Activated T-helper 1 cell treated with anti-CD3 and anti-CD28 coated beads, Interleukin-12 subunit alpha, Interleukin-12 subunit beta, Interleukin-2, Interleukin-4 antibody, amounts not matched to agents 30 ng/mL and 10 ng/mL and 1 ng/mL, durations not matched to agents 14 hours and 24 hours and 36 hours (primary cell): ENCODE measurements at regions not wholly inside any gene's neighbourhood (a gene's known extent, or its start where the extent isn't known, plus 50 kb on each side); places are given as distances from the start of the nearest gene placed in this dataset.

ENCODE experiments used
- DNase-seq: peaks from one replicate; pipeline ENCODE4 v3.0.0; 2021; ENCODE audit warnings: low spot score
- H3K27ac Mint-ChIP-seq: one replicate; pipeline ENCODE4 v1.8.0; 2021; ENCODE audit warnings: mild to moderate bottlenecking, mixed read lengths
- H3K27me3 Mint-ChIP-seq: one replicate; pipeline ENCODE4 v1.8.0; 2022; ENCODE audit warnings: mild to moderate bottlenecking, moderate library complexity, mixed read lengths; ENCODE audit not compliant: insufficient read depth
- H3K36me3 Mint-ChIP-seq: one replicate; pipeline ENCODE4 v1.8.0; 2021; ENCODE audit warnings: low read depth, mixed read lengths
- H3K4me1 Mint-ChIP-seq: one replicate; pipeline ENCODE4 v1.8.0; 2021; ENCODE audit warnings: low read depth, mixed read lengths
- H3K4me3 Mint-ChIP-seq: one replicate; pipeline ENCODE4 v1.8.0; 2021; ENCODE audit warnings: mild to moderate bottlenecking, moderate library complexity, mixed read lengths
- H3K9me3 Mint-ChIP-seq: one replicate; pipeline ENCODE4 v1.8.0; 2021; ENCODE audit warnings: mixed read lengths
- intact Hi-C: fragments of 100-400 bp; cut with micrococcal nuclease; formaldehyde crosslinking; loops from one replicate; pipeline ENCODE4 v1.15.1; 2024

GRCh38 chr1:221911714-221912113, 169.8 kb upstream of the DUSP10 start:
- Mint-ChIP-seq H3K4me3 (no peak overlapping the region), H3K36me3 (no peaks in the 10 kb centered on the region), H3K9me3 (no peaks in the 10 kb centered on the region), H3K27ac (no peak overlapping the region), H3K4me1 (peaks cover 14% of the 10 kb centered on the region), H3K27me3 (peaks cover 5% of the 10 kb centered on the region)
- intact Hi-C loops = no loop called here
- no peak for DNase-seq

- intact Hi-C loops = no loop called here
- Mint-ChIP-seq H3K27me3 (peaks cover 5% of the 10 kb centered on the region), H3K36me3 (no peaks in the 10 kb centered on the region), H3K27ac (no peak overlapping the region), H3K4me1 (peaks cover 14% of the 10 kb centered on the region), H3K9me3 (no peaks in the 10 kb centered on the region), H3K4me3 (no peak overlapping the region)
- DNase-seq = no peak
These were observed 168.3 kb upstream of the DUSP10 start for GRCh38 chr1:221910222-221910621.

GRCh38 chr1:221908573-221908972, 166.7 kb upstream of the DUSP10 start:
- H3K4me3 Mint-ChIP-seq = no peak overlapping the region
- intact Hi-C loops = no loop called here
- H3K27me3 Mint-ChIP-seq = peaks cover 5% of the 10 kb centered on the region
- H3K9me3 Mint-ChIP-seq = no peaks in the 10 kb centered on the region
- H3K27ac Mint-ChIP-seq = no peak overlapping the region
- H3K36me3 Mint-ChIP-seq = no peaks in the 10 kb centered on the region
- peaks cover 14% of the 10 kb centered on the region for H3K4me1 Mint-ChIP-seq
- no peak for DNase-seq

- H3K4me1 Mint-ChIP-seq = peaks cover 12% of the 10 kb centered on the region
- no peak for DNase-seq
- H3K27ac Mint-ChIP-seq = no peak overlapping the region
- intact Hi-C loops = no loop called here
- peaks cover 5% of the 10 kb centered on the region for H3K27me3 Mint-ChIP-seq
- no peak overlapping the region for H3K4me3 Mint-ChIP-seq
- H3K9me3 Mint-ChIP-seq = no peaks in the 10 kb centered on the region
- H3K36me3 Mint-ChIP-seq = no peaks in the 10 kb centered on the region
These were observed 165.5 kb upstream of the DUSP10 start for GRCh38 chr1:221907166-221907932.

- no peaks in the 10 kb centered on the region for H3K36me3 Mint-ChIP-seq
- no peaks in the 10 kb centered on the region for H3K9me3 Mint-ChIP-seq
- H3K27ac Mint-ChIP-seq = no peak overlapping the region
- H3K4me1 Mint-ChIP-seq = no peaks in the 10 kb centered on the region
- DNase-seq = no peak
- peaks cover 5% of the 10 kb centered on the region for H3K27me3 Mint-ChIP-seq
- no peak overlapping the region for H3K4me3 Mint-ChIP-seq
- intact Hi-C loops = no loop called here
These were observed 163.9 kb upstream of the DUSP10 start for GRCh38 chr1:221905802-221906201.

- no peaks in the 10 kb centered on the region for H3K36me3 Mint-ChIP-seq
- H3K27ac Mint-ChIP-seq = no peak overlapping the region
- no peaks in the 10 kb centered on the region for H3K9me3 Mint-ChIP-seq
- H3K4me3 Mint-ChIP-seq = no peak overlapping the region
- DNase-seq = no peak
- intact Hi-C loops = no loop called here
- H3K27me3 Mint-ChIP-seq = peaks cover 5% of the 10 kb centered on the region
- H3K4me1 Mint-ChIP-seq = no peaks in the 10 kb centered on the region
These were observed 162.4 kb upstream of the DUSP10 start for GRCh38 chr1:221904319-221904718.

- Mint-ChIP-seq H3K4me1 (no peaks in the 10 kb centered on the region), H3K27ac (no peak overlapping the region), H3K27me3 (peaks cover 5% of the 10 kb centered on the region), H3K36me3 (no peaks in the 10 kb centered on the region), H3K4me3 (no peak overlapping the region), H3K9me3 (no peaks in the 10 kb centered on the region)
- no peak for DNase-seq
- intact Hi-C loops = no loop called here
These were observed 161.7 kb upstream of the DUSP10 start for GRCh38 chr1:221903594-221903993.

GRCh38 chr1:221902961-221903360, 161.1 kb upstream of the DUSP10 start:
- Mint-ChIP-seq H3K36me3 (no peaks in the 10 kb centered on the region), H3K4me1 (no peaks in the 10 kb centered on the region), H3K27me3 (peaks cover 5% of the 10 kb centered on the region), H3K4me3 (no peak overlapping the region), H3K27ac (no peak overlapping the region), H3K9me3 (no peaks in the 10 kb centered on the region)
- intact Hi-C loops = no loop called here
- no peak for DNase-seq

GRCh38 chr1:221900678-221901077, 158.8 kb upstream of the DUSP10 start:
- H3K4me1 Mint-ChIP-seq = no peaks in the 10 kb centered on the region
- H3K27me3 Mint-ChIP-seq = peaks cover 11% of the 10 kb centered on the region
- intact Hi-C loops = no loop called here

GRCh38 chr1:221897321-221897721, 155.4 kb upstream of the DUSP10 start:
- Mint-ChIP-seq H3K27ac (no peak overlapping the region), H3K36me3 (no peaks in the 10 kb centered on the region), H3K27me3 (peaks cover 18% of the 10 kb centered on the region), H3K9me3 (no peaks in the 10 kb centered on the region), H3K4me1 (no peaks in the 10 kb centered on the region), H3K4me3 (no peak overlapping the region)
- no peak for DNase-seq
- intact Hi-C loops = no loop called here

More at GRCh38 chr1:221900678-221901077, 158.8 kb upstream of the DUSP10 start:
- Mint-ChIP-seq H3K9me3 (no peaks in the 10 kb centered on the region), H3K27ac (no peak overlapping the region), H3K36me3 (no peaks in the 10 kb centered on the region), H3K4me3 (no peak overlapping the region)
- DNase-seq = no peak

- DNase-seq = no peak
- Mint-ChIP-seq H3K36me3 (no peaks in the 10 kb centered on the region), H3K27me3 (peaks cover 19% of the 10 kb centered on the region), H3K9me3 (no peaks in the 10 kb centered on the region), H3K4me1 (peaks cover 7% of the 10 kb centered on the region), H3K27ac (no peak overlapping the region), H3K4me3 (no peak overlapping the region)
- intact Hi-C loops = no loop called here
These were observed 150.5 kb upstream of the DUSP10 start for GRCh38 chr1:221892301-221892830.

GRCh38 chr1:221891708-221892107, 149.8 kb upstream of the DUSP10 start:
- no peak for DNase-seq
- no peak overlapping the region for H3K4me3 Mint-ChIP-seq
- H3K27ac Mint-ChIP-seq = no peak overlapping the region
- peaks cover 7% of the 10 kb centered on the region for H3K4me1 Mint-ChIP-seq
- intact Hi-C loops = no loop called here
- H3K27me3 Mint-ChIP-seq = peaks cover 21% of the 10 kb centered on the region
- no peaks in the 10 kb centered on the region for H3K36me3 Mint-ChIP-seq
- no peaks in the 10 kb centered on the region for H3K9me3 Mint-ChIP-seq

GRCh38 chr1:221888801-221889200, 146.9 kb upstream of the DUSP10 start:
- no peak for DNase-seq
- intact Hi-C loops = no loop called here
- Mint-ChIP-seq H3K27ac (no peak overlapping the region), H3K9me3 (no peaks in the 10 kb centered on the region), H3K4me3 (no peak overlapping the region), H3K36me3 (no peaks in the 10 kb centered on the region), H3K4me1 (peaks cover 7% of the 10 kb centered on the region), H3K27me3 (peaks cover 14% of the 10 kb centered on the region)
